Spleen (tissue), 11 donors: ENCODE measurements at regions not wholly inside any gene's neighbourhood (a gene's known extent, or its start where the extent isn't known, plus 50 kb on each side); places are given as distances from the start of the nearest gene placed in this dataset.
"Not testable (repeated sequence)": the region's sequence is repeated elsewhere in the genome, so short reads cannot be mapped to it uniquely, and the experiment has no call there.

Source experiments
- DNase-seq: peaks from one replicate; pipeline ENCODE4 v3.0.0-alpha.2; 2020
- H3K27ac ChIP-seq, 8 donors: fragments of 200-600 bp; sonication (generic) in 7 of 8; 1 replicate in 4 of 8; 2 replicates in 4 of 8; pipeline versions ENCODE4 v1.5.0 to v1.8.0; 2016 to 2021; ENCODE audit warnings: inconsistent platforms in 4 of 8, mild to moderate bottlenecking in 4 of 8, moderate library complexity in 1 of 8
- H3K27me3 ChIP-seq, 7 donors: fragments of 200-600 bp; sonication (generic) in 6 of 7; replicated peaks in 1 of 7; 1 replicate in 4 of 7; 2 replicates in 3 of 7; pipeline versions ENCODE4 v1.5.0 to v1.8.0; 2016 to 2021; ENCODE audit warnings: inconsistent platforms in 3 of 7, mild to moderate bottlenecking in 1 of 7
- H3K36me3 ChIP-seq, 6 donors: fragments of 200-600 bp; sonication (generic) in 5 of 6; 1 replicate in 4 of 6; 2 replicates in 2 of 6; pipeline versions ENCODE4 v1.5.0 to v1.8.0; 2016 to 2021; ENCODE audit warnings: inconsistent platforms in 2 of 6
- H3K4me1 ChIP-seq, 6 donors: fragments of 200-600 bp; sonication (generic) in 5 of 6; 1 replicate in 3 of 6; 2 replicates in 3 of 6; pipeline versions ENCODE4 v1.5.0 to v1.8.0; 2016 to 2021; ENCODE audit warnings: inconsistent platforms in 3 of 6
- H3K4me3 ChIP-seq, 8 donors: fragments of 200-600 bp; sonication (generic) in 7 of 8; 1 replicate in 4 of 8; 2 replicates in 4 of 8; pipeline versions ENCODE4 v1.5.0 to v1.8.0; 2016 to 2021; ENCODE audit warnings: inconsistent platforms in 4 of 8, mild to moderate bottlenecking in 4 of 8, moderate library complexity in 2 of 8
- H3K9me3 ChIP-seq, 8 donors: fragments of 200-600 bp; sonication (generic) in 7 of 8; 1 replicate in 4 of 8; 2 replicates in 4 of 8; pipeline versions ENCODE4 v1.5.0 to v1.8.0; 2016 to 2021; ENCODE audit warnings: inconsistent platforms in 4 of 8
- POLR2A ChIP-seq, 3 donors: fragments of 450-650 bp; IDR thresholded peaks; one replicate each; pipeline ENCODE4 v1.5.1; 2017; ENCODE audit warnings: antibody characterized with exemption in 3 of 3, mild to moderate bottlenecking in 1 of 3
- POLR2AphosphoS5 ChIP-seq, 3 donors: sonication (generic); formaldehyde crosslinking; IDR thresholded peaks; one replicate each; pipeline ENCODE4 v1.5.1; 2017; ENCODE audit warnings: antibody characterized with exemption in 3 of 3
- WGBS, 5 donors: extraction: QIAGEN DNeasy Blood & Tissue Kit in 3 of 5; methylation state at CpG; one replicate each; pipeline versions ENCODE4 v1.1.5 to v1.1.7; 2013 to 2018; 5-methylcytosine and 5-hydroxymethylcytosine counted together
- intact Hi-C: fragments of 100-400 bp; cut with DNase I; formaldehyde crosslinking; loops from one replicate; pipeline ENCODE4 v1.15.0; 2023; ENCODE audit warnings: low total_unique reads
- TF ChIP-seq, protein P1 (sequence below), 11 experiments: fragments of 200-600 bp in 7 of 11; fragments of 450-650 bp in 4 of 11; sonication (generic) in 4 of 11; IDR thresholded peaks in 8 of 11; conservative IDR thresholded peaks in 3 of 11; 1 replicate in 7 of 11; 2 replicates in 4 of 11; pipeline versions ENCODE4 v1.4.0 to v1.8.0; 2016 to 2021; ENCODE audit warnings: antibody characterized with exemption in 11 of 11, inconsistent platforms in 4 of 11, mild to moderate bottlenecking in 1 of 11
- donor health status: healthy with polysubstance abuse.
- donor health status: DM: no; HTN: no; CAD: no; lungs with moderate emphysema.
- donor health status: DM: no; HTN: no; CAD: no.
- donor health status: Bipolar disorder and iron deficiency.
- donor health status: healthy.
- donor health status: DM: no; HTN: no; CAD: no.
- donor health status: DM: yes; HTN: yes; CAD: no.

DNA sequence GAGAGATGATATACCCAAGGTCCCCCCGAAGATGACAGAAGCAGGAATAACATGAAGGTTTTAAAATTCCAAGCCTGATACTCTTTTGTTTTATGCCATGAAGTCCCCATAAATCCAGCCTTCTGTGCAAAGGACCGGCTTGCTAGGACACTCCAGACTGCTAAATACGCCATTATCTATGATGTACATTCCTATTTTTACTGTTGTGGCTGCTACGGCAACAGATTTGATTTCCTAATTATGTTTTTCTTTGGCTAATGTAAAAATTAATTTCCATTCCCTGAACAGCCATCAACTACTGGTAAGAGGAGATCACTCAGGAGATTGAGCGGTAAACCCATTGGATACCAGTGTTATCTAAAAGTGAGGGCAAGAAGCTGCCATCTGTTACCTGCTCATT is 1090.8 kb downstream of the TYW1 start:
- Histone ChIP-seq H3K27me3 (no peaks in the 10 kb centered on the region), H3K4me3 (no peak overlapping the region), H3K4me1 (no peaks in the 10 kb centered on the region), H3K9me3 (peaks cover 0 to 74% (median 26%) of the 10 kb centered on the region in 8 donors), H3K36me3 (no peaks in the 10 kb centered on the region), H3K27ac (no peak overlapping the region)
- intact Hi-C loops, result no loop called here
- 85 to 94% (median 89%) methylated on average over 5 of the region's 5 CpGs for WGBS, 5 donors
- no peak for DNase-seq
- no peak for TF ChIP-seq POLR2AphosphoS5 (IDR thresholded peaks at IDR 0.05)
- no peak for TF ChIP-seq POLR2A (IDR thresholded peaks at IDR 0.05)
- TF ChIP-seq, protein P1, sequence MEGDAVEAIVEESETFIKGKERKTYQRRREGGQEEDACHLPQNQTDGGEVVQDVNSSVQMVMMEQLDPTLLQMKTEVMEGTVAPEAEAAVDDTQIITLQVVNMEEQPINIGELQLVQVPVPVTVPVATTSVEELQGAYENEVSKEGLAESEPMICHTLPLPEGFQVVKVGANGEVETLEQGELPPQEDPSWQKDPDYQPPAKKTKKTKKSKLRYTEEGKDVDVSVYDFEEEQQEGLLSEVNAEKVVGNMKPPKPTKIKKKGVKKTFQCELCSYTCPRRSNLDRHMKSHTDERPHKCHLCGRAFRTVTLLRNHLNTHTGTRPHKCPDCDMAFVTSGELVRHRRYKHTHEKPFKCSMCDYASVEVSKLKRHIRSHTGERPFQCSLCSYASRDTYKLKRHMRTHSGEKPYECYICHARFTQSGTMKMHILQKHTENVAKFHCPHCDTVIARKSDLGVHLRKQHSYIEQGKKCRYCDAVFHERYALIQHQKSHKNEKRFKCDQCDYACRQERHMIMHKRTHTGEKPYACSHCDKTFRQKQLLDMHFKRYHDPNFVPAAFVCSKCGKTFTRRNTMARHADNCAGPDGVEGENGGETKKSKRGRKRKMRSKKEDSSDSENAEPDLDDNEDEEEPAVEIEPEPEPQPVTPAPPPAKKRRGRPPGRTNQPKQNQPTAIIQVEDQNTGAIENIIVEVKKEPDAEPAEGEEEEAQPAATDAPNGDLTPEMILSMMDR (IDR thresholded peaks at IDR 0.05 in 8 of 11, conservative IDR thresholded peaks at IDR 0.05 in 3 of 11), result no peak

DNA sequence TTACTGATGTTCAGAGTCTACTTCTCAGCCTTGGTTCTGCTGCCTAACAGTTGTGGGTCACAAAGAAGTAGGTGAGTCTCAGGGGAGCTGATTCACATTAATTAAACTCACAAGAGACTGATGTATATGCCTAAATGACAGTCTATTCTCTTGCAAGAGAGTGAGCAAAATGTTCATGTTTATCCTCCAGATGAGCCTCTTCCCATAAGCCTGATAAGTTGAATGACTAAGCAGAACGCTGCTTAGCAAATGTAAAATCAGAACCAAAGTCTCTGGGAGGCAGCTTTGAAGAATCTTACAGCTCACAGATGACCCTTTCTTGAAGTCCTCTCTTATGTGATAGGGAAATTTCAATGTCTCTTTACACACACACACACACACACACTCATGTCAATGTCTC is 1092.2 kb downstream of the TYW1 start:
- Histone ChIP-seq H3K9me3 (peaks cover 0 to 73% (median 28%) of the 10 kb centered on the region in 8 donors), H3K4me3 (no peak overlapping the region), H3K27me3 (no peaks in the 10 kb centered on the region), H3K27ac (no peak overlapping the region), H3K4me1 (no peaks in the 10 kb centered on the region), H3K36me3 (no peaks in the 10 kb centered on the region)
- intact Hi-C loops, result no loop called here
- TF ChIP-seq, protein P1 (IDR thresholded peaks at IDR 0.05 in 8 of 11, conservative IDR thresholded peaks at IDR 0.05 in 3 of 11), result no peak
- no peak for TF ChIP-seq POLR2AphosphoS5 (IDR thresholded peaks at IDR 0.05)
- no peak for TF ChIP-seq POLR2A (IDR thresholded peaks at IDR 0.05)
- no peak for DNase-seq
- WGBS, 5 donors, result 69 to 96% (median 82%) methylated on average over 1 of the region's 1 CpG

DNA sequence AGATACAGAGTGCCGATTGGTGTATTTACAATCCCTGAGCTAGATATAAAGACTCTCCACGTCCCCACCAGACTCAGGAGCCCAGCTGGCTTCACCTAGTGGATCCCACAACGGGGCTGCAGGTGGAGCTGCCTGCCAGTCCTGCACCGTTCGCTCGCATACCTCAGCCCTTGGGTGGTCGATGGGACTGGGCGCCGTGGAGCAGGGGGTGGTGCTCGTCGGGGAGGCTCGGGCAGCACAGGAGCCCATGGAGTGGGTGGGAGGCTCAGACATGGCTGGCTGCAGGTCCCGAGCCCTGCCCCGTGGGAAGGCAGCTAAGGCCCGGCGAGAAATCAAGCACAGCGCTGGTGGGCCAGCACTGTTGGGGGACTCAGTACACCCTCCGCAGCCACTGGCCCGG is 1093.6 kb downstream of the TYW1 start:
- H3K36me3 ChIP-seq, intact Hi-C loops, H3K4me1 ChIP-seq, H3K27ac ChIP-seq, DNase-seq, H3K4me3 ChIP-seq, H3K27me3 ChIP-seq: not testable (repeated sequence)
- 86 to 95% (median 88%) methylated on average over 11 to 18 of the region's 19 CpGs for WGBS, 5 donors
- H3K9me3 ChIP-seq, result peaks cover 0 to 75% (median 29%) of the 10 kb centered on the region in 8 donors

DNA sequence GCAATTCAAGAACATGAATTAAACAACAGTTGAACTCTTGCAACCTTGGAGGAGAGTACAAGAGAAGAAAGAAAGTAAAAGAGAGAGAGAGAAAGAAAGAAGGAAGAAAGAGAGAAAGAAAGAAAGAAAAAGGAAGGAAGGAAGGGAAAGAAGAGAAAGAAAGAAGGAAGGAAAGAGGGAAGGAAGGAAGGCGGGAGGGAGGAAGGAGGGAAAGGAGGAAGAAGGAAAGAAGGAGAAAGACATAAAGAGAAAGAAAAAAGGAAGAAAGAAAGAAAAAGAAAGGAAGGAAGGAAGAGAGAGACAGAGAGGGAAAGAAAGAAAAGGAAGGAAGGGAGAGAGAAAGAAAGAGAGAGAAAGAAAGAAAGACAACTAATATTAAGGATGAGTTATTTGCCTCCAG is 1106.7 kb downstream of the TYW1 start:
- no peak for DNase-seq
- no peaks in the 10 kb centered on the region for H3K36me3 ChIP-seq
- peaks cover 0 to 4% (median 0%) of the 10 kb centered on the region in 7 donors for H3K27me3 ChIP-seq
- WGBS, 5 donors, result 83 to 93% (median 87%) methylated on average over 1 of the region's 1 CpG
- intact Hi-C loops, result no loop called here
- H3K27ac ChIP-seq, result no peak overlapping the region
- no peaks in the 10 kb centered on the region for H3K4me1 ChIP-seq
- TF ChIP-seq POLR2AphosphoS5 (IDR thresholded peaks at IDR 0.05) (no peak), POLR2A (IDR thresholded peaks at IDR 0.05) (no peak)
- TF ChIP-seq, protein P1 (IDR thresholded peaks at IDR 0.05 in 8 of 11, conservative IDR thresholded peaks at IDR 0.05 in 3 of 11), result no peak
- peaks cover 0 to 8% (median 0%) of the 10 kb centered on the region in 8 donors for H3K9me3 ChIP-seq
- H3K4me3 ChIP-seq, result no peak overlapping the region

DNA sequence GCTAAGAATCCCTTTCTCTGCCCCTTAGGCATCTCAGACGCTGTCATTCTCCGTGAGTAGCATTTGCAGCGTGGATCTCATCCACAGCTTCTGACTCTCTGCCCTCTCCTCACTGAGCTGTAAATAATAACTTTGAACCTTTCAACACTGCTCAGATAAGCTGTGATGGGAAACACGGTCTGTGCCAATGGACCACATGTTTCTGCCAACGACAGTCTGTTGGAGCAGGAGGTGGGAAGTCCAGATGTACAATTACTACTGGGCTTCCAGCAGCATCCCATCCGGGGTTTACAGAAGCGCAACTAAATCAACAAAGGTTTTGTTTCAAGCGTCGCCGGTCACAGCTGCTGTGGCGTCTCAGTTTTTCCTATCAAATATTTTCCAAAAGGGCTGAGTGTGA is 1110.6 kb downstream of the TYW1 start:
- intact Hi-C loops, result no loop called here
- no peak overlapping the region for H3K27ac ChIP-seq
- no peak for DNase-seq
- no peak overlapping the region for H3K4me3 ChIP-seq
- 76 to 93% (median 88%) methylated on average over 11 of the region's 11 CpGs for WGBS, 5 donors
- peaks cover 0 to 16% (median 0%) of the 10 kb centered on the region in 8 donors for H3K9me3 ChIP-seq
- no peak for TF ChIP-seq POLR2A (IDR thresholded peaks at IDR 0.05)
- no peak for TF ChIP-seq POLR2AphosphoS5 (IDR thresholded peaks at IDR 0.05)
- TF ChIP-seq, protein P1 (IDR thresholded peaks at IDR 0.05 in 8 of 11, conservative IDR thresholded peaks at IDR 0.05 in 3 of 11), result no peak
- H3K4me1 ChIP-seq, result no peaks in the 10 kb centered on the region
- no peaks in the 10 kb centered on the region for H3K36me3 ChIP-seq
- H3K27me3 ChIP-seq, result peaks cover 0 to 8% (median 0%) of the 10 kb centered on the region in 7 donors
